Transverse colon (tissue), 4 donors: ENCODE measurements at regions not wholly inside any gene's neighbourhood (a gene's known extent, or its start where the extent isn't known, plus 50 kb on each side); places are given as distances from the start of the nearest gene placed in this dataset.

ENCODE experiments used
- POLR2A ChIP-seq: fragments of 450-650 bp; IDR thresholded peaks from one replicate; pipeline ENCODE4 v1.6.1; 2016; ENCODE audit warnings: antibody characterized with exemption, mild to moderate bottlenecking, moderate library complexity
- POLR2AphosphoS5 ChIP-seq, 3 donors: sonication (generic); formaldehyde crosslinking; IDR thresholded peaks; one replicate each; pipeline ENCODE4 v1.6.1; 2016; ENCODE audit warnings: antibody characterized with exemption in 3 of 3
- TF ChIP-seq, protein P1 (sequence below), 5 experiments: fragments of 200-600 bp in 3 of 5; fragments of 450-650 bp in 2 of 5; sonication (generic) in 3 of 5; IDR thresholded peaks; 1 replicate in 2 of 5; 2 replicates in 3 of 5; pipeline ENCODE4 v1.5.1; 2016 to 2017; ENCODE audit warnings: antibody characterized with exemption in 5 of 5, inconsistent platforms in 3 of 5, mild to moderate bottlenecking in 2 of 5, moderate library complexity in 1 of 5

DNA sequence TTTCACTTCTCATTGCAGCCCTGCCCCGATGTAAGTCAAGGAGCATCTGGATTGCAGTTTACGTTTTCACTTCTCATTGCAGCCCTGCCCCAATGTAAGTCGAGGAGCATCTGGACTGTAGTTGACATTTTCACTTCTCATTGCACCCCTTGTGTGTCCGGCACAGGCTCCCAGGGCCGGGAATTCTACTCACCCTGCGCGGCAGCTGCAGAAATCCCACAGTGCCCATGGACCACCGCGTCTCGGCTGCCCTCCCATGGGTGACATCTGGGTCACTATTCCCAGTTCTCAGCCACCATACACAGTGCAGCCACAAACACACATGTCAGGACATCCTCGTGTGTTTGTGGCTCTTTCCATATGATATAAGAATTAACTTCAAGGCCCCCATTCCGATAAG is 378.5 kb downstream of the ADGRD1 start:
- TF ChIP-seq, protein P1, sequence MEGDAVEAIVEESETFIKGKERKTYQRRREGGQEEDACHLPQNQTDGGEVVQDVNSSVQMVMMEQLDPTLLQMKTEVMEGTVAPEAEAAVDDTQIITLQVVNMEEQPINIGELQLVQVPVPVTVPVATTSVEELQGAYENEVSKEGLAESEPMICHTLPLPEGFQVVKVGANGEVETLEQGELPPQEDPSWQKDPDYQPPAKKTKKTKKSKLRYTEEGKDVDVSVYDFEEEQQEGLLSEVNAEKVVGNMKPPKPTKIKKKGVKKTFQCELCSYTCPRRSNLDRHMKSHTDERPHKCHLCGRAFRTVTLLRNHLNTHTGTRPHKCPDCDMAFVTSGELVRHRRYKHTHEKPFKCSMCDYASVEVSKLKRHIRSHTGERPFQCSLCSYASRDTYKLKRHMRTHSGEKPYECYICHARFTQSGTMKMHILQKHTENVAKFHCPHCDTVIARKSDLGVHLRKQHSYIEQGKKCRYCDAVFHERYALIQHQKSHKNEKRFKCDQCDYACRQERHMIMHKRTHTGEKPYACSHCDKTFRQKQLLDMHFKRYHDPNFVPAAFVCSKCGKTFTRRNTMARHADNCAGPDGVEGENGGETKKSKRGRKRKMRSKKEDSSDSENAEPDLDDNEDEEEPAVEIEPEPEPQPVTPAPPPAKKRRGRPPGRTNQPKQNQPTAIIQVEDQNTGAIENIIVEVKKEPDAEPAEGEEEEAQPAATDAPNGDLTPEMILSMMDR (IDR thresholded peaks at IDR 0.05), result no peak
- no peak for TF ChIP-seq POLR2A
- no peak for TF ChIP-seq POLR2AphosphoS5 (IDR thresholded peaks at IDR 0.05)
